GM23338 (cell line): ENCODE measurements at regions not wholly inside any gene's neighbourhood (a gene's known extent, or its start where the extent isn't known, plus 50 kb on each side); places are given as distances from the start of the nearest gene placed in this dataset.

Experiments used
- ATAC-seq: fragments of 200-7000 bp; cut with Tn5 transposase; 3 replicates; pipeline ENCODE4 v1.9.1; 2020
- DNase-seq: peaks from one replicate; pipeline ENCODE4 v3.0.0-alpha.2; 2015; ENCODE audit warnings: low spot score
- H2AFZ ChIP-seq: fragments of 200-600 bp; sonication (generic); 2 replicates; pipeline ENCODE4 v1.8.0; 2016; ENCODE audit warnings: antibody characterized with exemption, mild to moderate bottlenecking, moderate library complexity
- H3F3A ChIP-seq: fragments of 200-600 bp; sonication (generic); replicated peaks from 2 replicates; pipeline ENCODE4 v1.8.0; 2017; ENCODE audit warnings: antibody characterized with exemption, mixed run types, low read depth
- H3K27ac ChIP-seq: fragments of 200-600 bp; sonication (generic); 2 replicates; pipeline ENCODE4 v1.6.1; 2016; ENCODE audit warnings: low read depth
- H3K27me3 ChIP-seq: fragments of 200-600 bp; sonication (generic); 2 replicates; pipeline ENCODE4 v1.8.0; 2016; ENCODE audit warnings: mild to moderate bottlenecking, mixed run types, moderate library complexity; ENCODE audit not compliant: insufficient read depth
- H3K36me3 ChIP-seq: fragments of 200-600 bp; sonication (generic); 2 replicates; pipeline ENCODE4 v1.8.0; 2016; ENCODE audit warnings: mild to moderate bottlenecking; ENCODE audit not compliant: insufficient read depth
- H3K4me1 ChIP-seq: fragments of 200-600 bp; sonication (generic); 2 replicates; pipeline ENCODE4 v1.8.0; 2016; ENCODE audit warnings: mild to moderate bottlenecking, moderate library complexity; ENCODE audit not compliant: insufficient read depth
- H3K4me2 ChIP-seq: fragments of 200-600 bp; sonication (generic); 2 replicates; pipeline ENCODE4 v1.7.1; 2017; ENCODE audit warnings: mixed run types
- H3K4me3 ChIP-seq: fragments of 200-600 bp; sonication (generic); 2 replicates; pipeline ENCODE4 v1.6.1; 2016; ENCODE audit warnings: mixed run types
- H3K79me2 ChIP-seq: fragments of 200-600 bp; sonication (generic); replicated peaks from 2 replicates; pipeline ENCODE4 v1.8.0; 2017; ENCODE audit warnings: mild to moderate bottlenecking; ENCODE audit not compliant: insufficient read depth
- H3K9me2 ChIP-seq: fragments of 200-600 bp; sonication (generic); 2 replicates; pipeline ENCODE4 v1.8.0; 2017; ENCODE audit not compliant: insufficient read depth
- H4K20me1 ChIP-seq: fragments of 200-600 bp; sonication (generic); replicated peaks from 2 replicates; pipeline ENCODE4 v1.8.0; 2017; ENCODE audit warnings: mild to moderate bottlenecking; ENCODE audit not compliant: insufficient read depth
- H3K27ac Mint-ChIP-seq: 2 replicates; pipeline ENCODE4 v1.8.0; 2020; ENCODE audit warnings: inconsistent platforms, mild to moderate bottlenecking, moderate library complexity, mixed read lengths
- H3K27me3 Mint-ChIP-seq: 3 replicates; pipeline ENCODE4 v1.8.0; 2022; ENCODE audit warnings: low read depth, mild to moderate bottlenecking, moderate library complexity, mixed read lengths, inconsistent platforms; ENCODE audit not compliant: insufficient read depth, poor library complexity
- H3K36me3 Mint-ChIP-seq: 3 replicates; pipeline ENCODE4 v1.8.0; 2021; ENCODE audit warnings: low read depth, mild to moderate bottlenecking, inconsistent platforms, moderate library complexity, mixed read lengths
- H3K4me1 Mint-ChIP-seq: 3 replicates; pipeline ENCODE4 v1.8.0; 2020; ENCODE audit warnings: mild to moderate bottlenecking, inconsistent platforms, mixed read lengths
- H3K4me3 Mint-ChIP-seq: 3 replicates; pipeline ENCODE4 v1.8.0; 2021; ENCODE audit warnings: moderate library complexity, mild to moderate bottlenecking, inconsistent platforms, mixed read lengths
- H3K9me3 Mint-ChIP-seq: 3 replicates; pipeline ENCODE4 v1.8.0; 2020; ENCODE audit warnings: moderate library complexity, mild to moderate bottlenecking, inconsistent platforms, mixed read lengths
- CREB1 ChIP-seq: fragments of 250-450 bp; sonication (Bioruptor Pico); IDR thresholded peaks from 2 replicates; pipeline ENCODE4 v1.5.0; 2020; ENCODE audit warnings: low read depth, mild to moderate bottlenecking, moderate library complexity
- EZH2 ChIP-seq: fragments of 200-600 bp; sonication (generic); IDR thresholded peaks from one replicate; pipeline ENCODE4 v1.8.0; 2017; ENCODE audit warnings: antibody characterized with exemption, mild to moderate bottlenecking, low read depth; ENCODE audit not compliant: unreplicated experiment
- EZH2phosphoT487 ChIP-seq: fragments of 200-600 bp; sonication (generic); IDR thresholded peaks from one replicate; pipeline ENCODE4 v1.8.1; 2018; ENCODE audit warnings: antibody characterized with exemption; ENCODE audit not compliant: unreplicated experiment
- NANOG ChIP-seq: IDR thresholded peaks from 2 replicates; pipeline ENCODE4 v1.6.1; 2016; ENCODE audit warnings: antibody characterized with exemption, borderline replicate concordance
- POLR2AphosphoS5 ChIP-seq: IDR thresholded peaks from 2 replicates; pipeline ENCODE4 v1.6.1; 2016; ENCODE audit warnings: antibody characterized with exemption, low read depth
- STAT1 ChIP-seq: IDR thresholded peaks from one replicate; pipeline ENCODE4 v1.6.1; 2016; ENCODE audit warnings: antibody characterized with exemption; ENCODE audit not compliant: unreplicated experiment
- ZNF114 ChIP-seq: fragments of 250-450 bp; sonication (Bioruptor Pico); IDR thresholded peaks from 2 replicates; pipeline ENCODE4 v1.5.0; 2020; ENCODE audit warnings: mild to moderate bottlenecking, moderate library complexity
- TF ChIP-seq, protein P1 (sequence below): IDR thresholded peaks from one replicate; pipeline ENCODE4 v1.6.1; 2018; ENCODE audit warnings: antibody characterized with exemption; ENCODE audit not compliant: unreplicated experiment
- TF ChIP-seq, protein P2 (sequence below), 2 experiments: fragments of 200-600 bp in 1 of 2; sonication (generic) in 1 of 2; conservative IDR thresholded peaks; 2 replicates each; pipeline versions ENCODE4 v1.5.1 to v1.6.1; 2016 to 2017; ENCODE audit warnings: antibody characterized with exemption in 2 of 2, low read depth in 2 of 2, mild to moderate bottlenecking in 2 of 2, moderate library complexity in 1 of 2

DNA sequence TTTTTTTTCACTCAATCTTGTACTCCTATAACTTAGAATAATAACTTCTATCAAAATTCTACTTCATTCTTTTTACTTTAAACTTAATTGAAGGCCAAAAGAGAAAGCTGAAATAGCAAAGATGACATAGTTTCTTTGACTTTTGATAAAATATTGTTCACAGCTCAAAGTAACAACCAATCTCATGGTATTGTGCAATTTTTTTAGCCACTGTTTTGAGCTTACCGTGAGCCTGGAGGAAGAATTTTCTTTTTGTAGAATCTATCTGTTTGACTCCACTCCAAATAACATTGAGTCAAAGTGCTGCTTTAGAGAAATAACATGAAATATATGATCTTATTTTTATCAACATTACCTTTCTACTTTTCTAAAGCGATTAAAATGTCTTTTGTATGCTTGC lies 903.9 kb upstream of the FOXG1 start (continued):
- TF ChIP-seq, protein P1, sequence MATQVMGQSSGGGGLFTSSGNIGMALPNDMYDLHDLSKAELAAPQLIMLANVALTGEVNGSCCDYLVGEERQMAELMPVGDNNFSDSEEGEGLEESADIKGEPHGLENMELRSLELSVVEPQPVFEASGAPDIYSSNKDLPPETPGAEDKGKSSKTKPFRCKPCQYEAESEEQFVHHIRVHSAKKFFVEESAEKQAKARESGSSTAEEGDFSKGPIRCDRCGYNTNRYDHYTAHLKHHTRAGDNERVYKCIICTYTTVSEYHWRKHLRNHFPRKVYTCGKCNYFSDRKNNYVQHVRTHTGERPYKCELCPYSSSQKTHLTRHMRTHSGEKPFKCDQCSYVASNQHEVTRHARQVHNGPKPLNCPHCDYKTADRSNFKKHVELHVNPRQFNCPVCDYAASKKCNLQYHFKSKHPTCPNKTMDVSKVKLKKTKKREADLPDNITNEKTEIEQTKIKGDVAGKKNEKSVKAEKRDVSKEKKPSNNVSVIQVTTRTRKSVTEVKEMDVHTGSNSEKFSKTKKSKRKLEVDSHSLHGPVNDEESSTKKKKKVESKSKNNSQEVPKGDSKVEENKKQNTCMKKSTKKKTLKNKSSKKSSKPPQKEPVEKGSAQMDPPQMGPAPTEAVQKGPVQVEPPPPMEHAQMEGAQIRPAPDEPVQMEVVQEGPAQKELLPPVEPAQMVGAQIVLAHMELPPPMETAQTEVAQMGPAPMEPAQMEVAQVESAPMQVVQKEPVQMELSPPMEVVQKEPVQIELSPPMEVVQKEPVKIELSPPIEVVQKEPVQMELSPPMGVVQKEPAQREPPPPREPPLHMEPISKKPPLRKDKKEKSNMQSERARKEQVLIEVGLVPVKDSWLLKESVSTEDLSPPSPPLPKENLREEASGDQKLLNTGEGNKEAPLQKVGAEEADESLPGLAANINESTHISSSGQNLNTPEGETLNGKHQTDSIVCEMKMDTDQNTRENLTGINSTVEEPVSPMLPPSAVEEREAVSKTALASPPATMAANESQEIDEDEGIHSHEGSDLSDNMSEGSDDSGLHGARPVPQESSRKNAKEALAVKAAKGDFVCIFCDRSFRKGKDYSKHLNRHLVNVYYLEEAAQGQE: no peak
- TF ChIP-seq ZNF114: no peak
- no peak for TF ChIP-seq STAT1

DNA sequence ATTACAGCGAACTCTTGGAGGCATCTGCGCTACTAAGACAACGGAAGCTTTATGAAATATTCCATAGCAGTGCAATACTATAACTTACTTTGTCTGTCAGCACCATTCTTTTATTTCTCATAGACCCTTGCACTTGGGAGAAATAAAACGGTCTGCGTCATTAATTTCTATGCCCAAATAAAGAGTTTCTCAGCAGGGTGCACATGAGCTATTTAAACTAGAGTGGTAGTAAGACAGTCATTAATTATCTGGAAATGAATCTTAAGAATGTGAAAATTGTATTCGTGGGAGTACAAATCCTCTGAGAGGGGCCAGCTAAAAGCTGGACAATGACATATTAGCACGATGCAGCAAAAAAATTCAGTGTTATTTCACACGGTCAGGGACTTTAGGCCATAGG lies 903.4 kb upstream of the FOXG1 start:
- H3K27me3 Mint-ChIP-seq: no peaks in the 10 kb centered on the region
- H3K27ac ChIP-seq: no peak overlapping the region
- H2AFZ ChIP-seq: no peak overlapping the region
- no peak overlapping the region for H3K4me3 ChIP-seq
- no peak overlapping the region for H3K4me2 ChIP-seq
- no peaks in the 10 kb centered on the region for H3K9me3 Mint-ChIP-seq
- no peaks in the 10 kb centered on the region for H3K4me1 ChIP-seq
- TF ChIP-seq EZH2 (no peak), POLR2AphosphoS5 (no peak), EZH2phosphoT487 (no peak), NANOG (no peak), ZNF114 (no peak), CREB1 (CRISPR knock-in tag) (no peak)
- TF ChIP-seq, protein P2, sequence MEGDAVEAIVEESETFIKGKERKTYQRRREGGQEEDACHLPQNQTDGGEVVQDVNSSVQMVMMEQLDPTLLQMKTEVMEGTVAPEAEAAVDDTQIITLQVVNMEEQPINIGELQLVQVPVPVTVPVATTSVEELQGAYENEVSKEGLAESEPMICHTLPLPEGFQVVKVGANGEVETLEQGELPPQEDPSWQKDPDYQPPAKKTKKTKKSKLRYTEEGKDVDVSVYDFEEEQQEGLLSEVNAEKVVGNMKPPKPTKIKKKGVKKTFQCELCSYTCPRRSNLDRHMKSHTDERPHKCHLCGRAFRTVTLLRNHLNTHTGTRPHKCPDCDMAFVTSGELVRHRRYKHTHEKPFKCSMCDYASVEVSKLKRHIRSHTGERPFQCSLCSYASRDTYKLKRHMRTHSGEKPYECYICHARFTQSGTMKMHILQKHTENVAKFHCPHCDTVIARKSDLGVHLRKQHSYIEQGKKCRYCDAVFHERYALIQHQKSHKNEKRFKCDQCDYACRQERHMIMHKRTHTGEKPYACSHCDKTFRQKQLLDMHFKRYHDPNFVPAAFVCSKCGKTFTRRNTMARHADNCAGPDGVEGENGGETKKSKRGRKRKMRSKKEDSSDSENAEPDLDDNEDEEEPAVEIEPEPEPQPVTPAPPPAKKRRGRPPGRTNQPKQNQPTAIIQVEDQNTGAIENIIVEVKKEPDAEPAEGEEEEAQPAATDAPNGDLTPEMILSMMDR (conservative IDR thresholded peaks at IDR 0.05; ENCODE audit: low read depth in 2 of 2): no peak
- TF ChIP-seq, protein P1: no peak
- H3K4me1 Mint-ChIP-seq: peaks cover 3% of the 10 kb centered on the region; the same call in 1 of the 3 replicates
- H3K79me2 ChIP-seq: no peaks in the 10 kb centered on the region
- H3K27ac Mint-ChIP-seq: no peak overlapping the region; the same call in 1 of the 2 replicates
- H3K4me3 Mint-ChIP-seq: no peak overlapping the region
- H3K36me3 ChIP-seq: no peaks in the 10 kb centered on the region
- H4K20me1 ChIP-seq: no peaks in the 10 kb centered on the region
- no peaks in the 10 kb centered on the region for H3K27me3 ChIP-seq
- DNase-seq (no peak), ATAC-seq (no peak)
- no peaks in the 10 kb centered on the region for H3K36me3 Mint-ChIP-seq
- H3K9me2 ChIP-seq: no peaks in the 10 kb centered on the region
- H3F3A ChIP-seq: no peaks in the 10 kb centered on the region
